Hematopoietic multipotent progenitor cell treated with erythropoietin and hydrocortisone succinate and interleukin-3 and kit ligand, for 8 days (in vitro differentiated cells): ENCODE measurements at regions not wholly inside any gene's neighbourhood (a gene's known extent, or its start where the extent isn't known, plus 50 kb on each side); places are given as distances from the start of the nearest gene placed in this dataset.

Experiments
- DNase-seq: peaks from one replicate; pipeline ENCODE4 v3.0.0-alpha.2; 2015

GRCh38 chr1:192038567-192038966 is 119.7 kb upstream of the RGS18 start:
- DNase-seq, result no peak

- no peak for DNase-seq
Observed at GRCh38 chr1:192045131-192045530, 113.1 kb upstream of the RGS18 start.

- DNase-seq, result no peak
Observed at GRCh38 chr1:192053531-192053971, 104.7 kb upstream of the RGS18 start.

- DNase-seq, result no peak
Observed at GRCh38 chr1:192057766-192058165, 100.5 kb upstream of the RGS18 start.

- DNase-seq, result no peak
Observed at GRCh38 chr1:192059407-192059806, 98.9 kb upstream of the RGS18 start.

- no peak for DNase-seq
Observed at GRCh38 chr1:192061556-192061955, 96.7 kb upstream of the RGS18 start.

GRCh38 chr1:192065087-192065486 is 93.2 kb upstream of the RGS18 start:
- no peak for DNase-seq

GRCh38 chr1:192066202-192066601 is 92.1 kb upstream of the RGS18 start:
- DNase-seq, result no peak

GRCh38 chr1:192067360-192067759 is 90.9 kb upstream of the RGS18 start:
- DNase-seq, result no peak

GRCh38 chr1:192070213-192070612 is 88.0 kb upstream of the RGS18 start:
- no peak for DNase-seq

- no peak for DNase-seq
Observed at GRCh38 chr1:192080684-192081083, 77.6 kb upstream of the RGS18 start.

GRCh38 chr1:192081359-192081758 is 76.9 kb upstream of the RGS18 start:
- DNase-seq, result no peak

- no peak for DNase-seq
Observed at GRCh38 chr1:192086644-192087043, 71.6 kb upstream of the RGS18 start.

- DNase-seq, result no peak
Observed at GRCh38 chr1:192087334-192087733, 70.9 kb upstream of the RGS18 start.

- DNase-seq, result no peak
Observed at GRCh38 chr1:192088496-192088895, 69.8 kb upstream of the RGS18 start.

GRCh38 chr1:192098001-192098400 is 60.3 kb upstream of the RGS18 start:
- no peak for DNase-seq

GRCh38 chr1:192099328-192099727 is 58.9 kb upstream of the RGS18 start:
- no peak for DNase-seq

- no peak for DNase-seq
Observed at GRCh38 chr1:192100686-192101468, 57.4 kb upstream of the RGS18 start.

- no peak for DNase-seq
Observed at GRCh38 chr1:192104128-192104527, 54.1 kb upstream of the RGS18 start.

- DNase-seq, result peak; percentile 14
Observed at GRCh38 chr1:192104852-192105251, 53.4 kb upstream of the RGS18 start.

GRCh38 chr1:192108161-192108560 is 50.1 kb upstream of the RGS18 start:
- peak; percentile 91 for DNase-seq
